KG1 (cell line): ENCODE measurements at regions not wholly inside any gene's neighbourhood (a gene's known extent, or its start where the extent isn't known, plus 50 kb on each side); places are given as distances from the start of the nearest gene placed in this dataset.

ENCODE experiments used
- DNase-seq: peaks from one replicate; lab custom pipeline; 2025; lab: John Stamatoyannopoulos, UW

GRCh38 chr2:64854773-64855237, 134.4 kb upstream of the SLC1A4 start:
- DNase-seq = no peak

DNA sequence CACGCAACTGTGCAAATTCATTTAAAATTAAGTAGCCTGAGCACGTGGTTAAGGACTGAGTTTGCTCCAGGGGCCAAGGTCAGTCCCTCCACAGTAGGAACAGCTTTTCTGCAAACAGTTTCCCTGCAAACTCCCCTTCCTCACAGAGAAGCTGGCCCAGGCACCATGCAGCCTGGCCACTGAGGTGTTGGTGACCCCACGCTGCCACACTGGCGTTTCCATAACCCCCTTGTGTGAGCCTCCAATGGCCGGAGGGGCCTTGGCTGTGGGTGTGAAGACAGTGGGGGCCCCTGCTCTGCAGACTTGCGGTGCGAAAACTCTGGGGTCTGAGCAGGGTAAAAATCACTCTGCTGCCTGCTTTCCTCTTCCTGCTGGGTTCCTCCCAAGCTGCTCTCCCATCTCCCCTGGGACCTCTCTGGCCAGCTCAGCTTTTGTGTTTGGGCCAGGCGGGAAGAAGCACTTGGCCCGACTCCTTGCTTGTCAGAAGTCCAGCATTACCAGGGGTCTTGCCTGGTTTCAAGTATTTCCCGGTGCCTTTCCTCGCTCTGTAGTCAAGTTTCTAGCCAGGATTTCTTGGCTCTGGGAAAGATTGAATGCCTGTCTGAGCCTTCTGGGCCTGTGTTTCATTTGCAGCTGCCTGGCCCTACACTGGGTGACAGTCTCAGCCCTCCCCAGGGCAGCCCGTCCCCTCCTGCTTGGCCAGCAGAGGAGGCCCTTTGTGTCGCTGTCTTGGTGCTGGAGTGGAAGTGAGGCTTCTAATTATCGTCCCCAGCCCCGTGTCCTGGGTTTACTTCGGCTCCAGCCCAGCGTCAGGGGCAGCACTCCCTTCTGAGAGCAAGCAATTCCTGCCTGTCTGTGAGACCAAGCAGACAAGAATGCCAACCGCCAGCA, 131.4 kb upstream of the SLC1A4 start:
- no peak for DNase-seq

DNA sequence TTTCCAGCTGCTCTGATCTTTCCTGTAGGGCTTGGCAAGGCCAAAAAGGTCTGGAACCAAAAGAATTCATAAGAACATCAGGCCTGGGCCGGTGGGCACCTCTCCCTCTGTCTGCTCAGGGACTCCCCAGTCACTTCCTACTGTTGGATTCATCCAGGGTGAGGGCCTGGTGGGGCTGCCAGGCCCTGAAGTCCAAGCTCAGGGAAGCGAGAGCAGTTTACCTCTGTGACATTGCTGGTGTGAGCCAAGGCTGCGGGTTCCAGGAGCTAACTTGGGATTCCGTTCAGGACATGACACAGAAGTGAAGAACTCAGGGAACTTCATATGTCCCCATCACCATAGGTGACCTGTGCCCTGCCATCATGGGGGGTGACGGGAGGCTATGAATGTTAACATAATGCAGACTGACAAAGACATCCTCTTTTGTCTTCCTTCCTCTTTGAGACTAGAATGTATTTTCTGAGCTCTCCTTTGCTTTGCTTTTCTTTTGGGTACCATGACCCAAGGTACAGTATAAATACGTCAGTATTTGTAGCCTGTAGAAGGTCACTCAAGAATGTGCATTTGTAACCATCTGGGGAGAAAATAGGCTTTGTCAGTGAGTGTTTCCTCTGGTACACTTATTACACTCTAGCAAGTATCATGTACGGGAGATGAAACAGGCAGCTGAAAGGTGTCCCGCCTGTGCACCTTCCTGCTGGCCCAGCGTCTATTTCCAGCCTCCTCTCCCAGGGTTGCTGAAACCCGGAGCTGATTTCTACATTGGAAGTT, 130.5 kb upstream of the SLC1A4 start:
- DNase-seq = peak; percentile 57

DNA sequence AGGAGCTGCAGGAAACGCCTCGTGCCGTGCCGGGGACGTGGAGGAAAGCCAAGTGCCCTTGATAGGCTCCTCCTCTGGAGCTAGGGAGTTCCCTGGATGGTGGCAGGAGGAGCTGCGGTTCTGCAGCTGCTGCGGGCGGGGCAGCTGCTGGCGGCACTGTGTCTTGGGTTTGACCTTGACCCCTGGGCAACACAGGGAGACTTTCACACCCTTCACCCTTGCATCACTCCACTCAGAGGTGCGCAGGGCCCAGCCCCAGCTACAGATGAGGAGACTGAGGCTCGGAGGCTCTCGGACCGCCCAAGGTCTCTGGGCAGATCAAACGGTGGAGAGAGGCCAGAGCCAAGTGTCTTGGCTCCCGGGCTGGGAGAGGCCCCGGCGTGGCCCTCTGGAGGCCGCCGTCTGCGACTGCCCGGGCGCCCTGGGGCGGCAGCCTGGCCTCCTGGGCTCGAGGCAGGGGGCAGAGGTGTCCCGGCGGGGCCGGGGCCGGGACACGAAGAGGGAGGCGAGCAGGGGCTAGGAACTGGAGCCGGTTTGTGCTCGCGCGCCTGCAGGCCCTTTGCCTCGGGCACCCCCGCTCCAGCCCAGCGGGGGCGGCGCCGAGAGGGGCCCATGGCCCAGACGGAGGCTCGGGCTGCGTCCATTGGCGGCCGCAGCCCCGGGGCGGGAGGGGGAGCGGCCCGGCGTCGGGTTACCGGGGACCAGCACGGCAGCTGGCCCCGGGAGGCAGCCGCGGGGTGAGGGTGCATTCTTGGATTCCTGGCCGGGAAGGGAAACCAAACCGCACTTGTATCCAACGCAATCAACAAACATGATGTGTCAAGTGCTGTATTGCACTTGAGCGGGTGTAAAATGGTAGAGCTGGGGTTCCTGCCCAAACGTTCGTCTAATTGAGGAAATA, 129.6 kb upstream of the SLC1A4 start:
- DNase-seq = peak; percentile 58

GRCh38 chr2:64860276-64860885, 128.8 kb upstream of the SLC1A4 start:
- no peak for DNase-seq

- DNase-seq = no peak
Observed at GRCh38 chr2:64860936-64861335, 128.3 kb upstream of the SLC1A4 start.

- no peak for DNase-seq
Observed at GRCh38 chr2:64861452-64862397, 127.5 kb upstream of the SLC1A4 start.

GRCh38 chr2:64862623-64863022, 126.6 kb upstream of the SLC1A4 start:
- DNase-seq = no peak

GRCh38 chr2:64863097-64863820, 125.9 kb upstream of the SLC1A4 start:
- no peak for DNase-seq

GRCh38 chr2:64865073-64865830, 123.9 kb upstream of the SLC1A4 start:
- DNase-seq = no peak

DNA sequence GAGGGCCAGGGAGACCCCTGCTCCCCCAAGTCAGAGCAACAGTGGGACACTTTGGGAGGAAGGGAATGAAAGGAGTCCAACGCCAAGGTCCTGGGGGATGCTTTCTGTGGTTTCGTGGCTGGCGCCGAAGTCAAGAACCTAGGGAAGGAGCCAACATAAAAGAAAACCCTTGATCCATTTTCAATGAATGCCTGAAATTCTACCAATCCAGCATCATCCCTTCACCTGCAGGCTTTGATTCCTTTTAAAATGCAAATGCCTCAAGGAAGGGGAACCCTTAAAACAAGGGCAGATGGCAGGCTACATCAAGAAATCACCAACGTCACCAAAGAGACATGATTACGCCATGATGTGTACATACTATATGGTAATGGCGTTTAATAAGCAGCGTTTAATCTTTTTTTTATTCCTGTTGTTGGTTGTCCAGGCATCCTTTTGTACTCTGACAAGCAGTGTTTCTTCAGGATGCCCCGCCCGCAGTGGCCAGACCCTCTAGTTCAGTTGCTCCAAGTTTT, 123.3 kb upstream of the SLC1A4 start:
- DNase-seq = no peak

- no peak for DNase-seq
Observed at GRCh38 chr2:64866797-64867196, 122.4 kb upstream of the SLC1A4 start.

- DNase-seq = no peak
Observed at GRCh38 chr2:64867253-64867996, 121.8 kb upstream of the SLC1A4 start.

DNA sequence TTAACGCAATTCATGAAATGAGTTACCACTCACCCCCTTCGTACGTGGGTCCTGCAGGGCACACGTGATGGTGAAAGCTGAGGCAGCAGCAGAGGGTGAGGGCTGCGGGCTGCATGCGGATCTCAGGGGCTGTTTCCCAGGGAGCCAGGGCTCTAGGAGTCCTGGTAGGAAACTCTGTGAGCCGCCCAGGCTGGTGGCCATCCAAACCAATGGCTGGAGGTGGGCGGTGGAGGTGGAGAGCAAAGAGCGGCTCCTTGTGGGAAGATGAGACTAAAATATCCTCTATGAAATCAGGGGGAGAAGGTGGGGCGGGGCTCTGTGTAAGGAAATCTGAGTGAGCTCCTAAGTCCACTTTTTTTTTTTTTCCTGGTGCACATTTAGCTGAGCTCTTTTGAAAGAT, 120.1 kb upstream of the SLC1A4 start:
- no peak for DNase-seq

DNA sequence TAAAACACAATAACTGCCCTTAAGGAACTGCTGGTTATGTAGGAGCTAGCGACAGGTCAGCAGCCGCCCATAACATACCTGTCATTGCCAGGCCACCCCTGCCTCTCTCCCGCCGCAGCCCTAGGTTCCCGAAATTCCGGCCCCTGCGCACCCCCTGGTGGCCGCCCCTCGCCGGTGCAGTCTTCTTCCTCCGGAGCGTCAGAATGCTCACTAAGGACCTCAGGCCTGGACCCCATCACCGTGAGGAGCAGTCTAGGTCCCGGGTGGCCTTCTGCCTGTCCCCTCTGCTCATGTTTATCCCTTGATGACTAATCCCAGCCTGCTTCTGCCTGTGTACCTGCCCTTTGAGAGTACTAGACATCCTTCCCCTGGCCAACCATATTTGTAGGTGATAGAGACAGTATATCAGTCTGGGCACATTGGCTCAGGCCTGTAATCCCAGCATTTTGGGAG, 115.7 kb upstream of the SLC1A4 start:
- DNase-seq = peak; percentile 39

DNA sequence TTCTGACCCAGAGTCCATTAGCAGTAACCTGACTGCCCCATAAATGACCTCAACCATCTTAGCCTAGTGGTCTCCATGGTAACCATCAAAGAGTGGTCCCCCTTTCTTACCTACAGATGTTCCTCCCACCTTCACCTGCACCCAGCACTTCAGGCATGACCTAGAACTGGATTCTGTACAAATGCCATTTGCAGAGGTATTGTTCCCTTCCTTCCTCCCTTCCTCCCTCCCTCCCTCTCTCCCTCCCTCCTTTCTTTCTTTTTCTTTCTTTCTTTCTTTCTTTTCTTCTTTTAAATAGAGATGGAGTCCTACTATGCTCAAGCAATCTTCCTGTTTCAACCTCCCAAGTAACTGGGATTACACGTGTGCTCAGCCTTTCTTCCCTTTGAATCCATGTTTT, 114.6 kb upstream of the SLC1A4 start:
- DNase-seq = no peak

DNA sequence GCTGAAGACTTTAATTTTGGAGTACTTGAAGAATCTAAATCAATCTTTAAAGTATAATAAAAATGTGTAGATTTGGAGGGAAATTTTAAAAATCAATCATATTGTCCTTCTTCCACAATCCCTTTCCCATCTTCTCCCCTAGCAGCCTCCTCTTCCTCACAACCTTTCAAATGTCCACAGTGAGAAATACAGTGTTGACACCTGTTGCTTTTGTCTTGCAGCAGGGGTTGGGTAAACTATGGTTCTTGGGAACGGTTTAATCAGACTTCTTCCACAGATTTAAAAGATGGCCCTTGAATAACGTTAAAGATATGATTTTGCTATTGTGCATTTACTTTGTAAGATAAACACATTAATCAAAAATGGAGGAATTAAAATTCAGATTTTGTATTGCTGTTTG, 113.8 kb upstream of the SLC1A4 start:
- DNase-seq = no peak

- DNase-seq = no peak
Observed at GRCh38 chr2:64876137-64876647, 113.0 kb upstream of the SLC1A4 start.
